OCI-LY3 (cell line): ENCODE measurements at regions not wholly inside any gene's neighbourhood (a gene's known extent, or its start where the extent isn't known, plus 50 kb on each side); places are given as distances from the start of the nearest gene placed in this dataset.

Experiments
- H2AFZ ChIP-seq: fragments of 200-600, 300-600 bp; shearing (Covaris generic); 2 replicates; pipeline ENCODE4 v1.6.0; 2014; ENCODE audit warnings: antibody characterized with exemption, low read depth, low read length
- H3K27ac ChIP-seq: fragments of 200-600, 300-600 bp; sonication (generic); 2 replicates; pipeline ENCODE4 v1.5.1; 2014; ENCODE audit warnings: mild to moderate bottlenecking, low read length, moderate library complexity, mixed read lengths
- H3K27me3 ChIP-seq: fragments of 200-600, 300-600 bp; sonication (generic); 2 replicates; pipeline ENCODE4 v1.6.1; 2014; ENCODE audit warnings: low read depth, low read length, mixed read lengths
- H3K36me3 ChIP-seq: fragments of 200-600, 300-600 bp; sonication (generic); replicated peaks from 2 replicates; pipeline ENCODE3; 2014; ENCODE audit warnings: low read depth, low read length, mixed read lengths
- H3K4me1 ChIP-seq: fragments of 300-600, 200-600 bp; sonication (generic); 2 replicates; pipeline ENCODE4 v1.6.1; 2014; ENCODE audit warnings: low read length, mixed read lengths
- H3K4me2 ChIP-seq: fragments of 200-600, 300-600 bp; sonication (generic); 2 replicates; pipeline ENCODE4 v1.6.1; 2014; ENCODE audit warnings: low read length, mixed read lengths
- H3K4me3 ChIP-seq: fragments of 300-600, 200-600 bp; sonication (generic); 2 replicates; pipeline ENCODE4 v1.5.1; 2014; ENCODE audit warnings: antibody characterized with exemption, mild to moderate bottlenecking, low read length, moderate library complexity
- H3K79me2 ChIP-seq: fragments of 300-600, 200-600 bp; shearing (Covaris generic); 2 replicates; pipeline ENCODE4 v1.6.1; 2014; ENCODE audit warnings: mild to moderate bottlenecking, low read length, mixed read lengths
- H3K9ac ChIP-seq: fragments of 300-600, 200-600 bp; shearing (Covaris generic); 2 replicates; pipeline ENCODE4 v1.6.0; 2014; ENCODE audit warnings: mild to moderate bottlenecking, low read length, moderate library complexity
- H3K9me3 ChIP-seq: fragments of 200-600, 300-600 bp; shearing (Covaris generic); 2 replicates; pipeline ENCODE4 v1.6.1; 2014; ENCODE audit warnings: low read length, mixed read lengths; ENCODE audit not compliant: insufficient read depth
- H4K20me1 ChIP-seq: fragments of 200-600, 300-600 bp; sonication (generic); 2 replicates; pipeline ENCODE4 v1.6.1; 2016; ENCODE audit warnings: low read length, mixed read lengths; ENCODE audit not compliant: insufficient read depth
- EZH2phosphoT487 ChIP-seq: fragments of 200-600 bp; shearing (Covaris generic); IDR thresholded peaks from 2 replicates; pipeline ENCODE4 v1.6.1; 2018; ENCODE audit warnings: antibody characterized with exemption, mixed run types, low read depth
- TF ChIP-seq, protein P1 (sequence below): fragments of 200-600, 300-600 bp; sonication (generic); IDR thresholded peaks from 2 replicates; pipeline ENCODE4 v1.5.1; 2014; ENCODE audit warnings: antibody characterized with exemption, low read length, low read depth

DNA sequence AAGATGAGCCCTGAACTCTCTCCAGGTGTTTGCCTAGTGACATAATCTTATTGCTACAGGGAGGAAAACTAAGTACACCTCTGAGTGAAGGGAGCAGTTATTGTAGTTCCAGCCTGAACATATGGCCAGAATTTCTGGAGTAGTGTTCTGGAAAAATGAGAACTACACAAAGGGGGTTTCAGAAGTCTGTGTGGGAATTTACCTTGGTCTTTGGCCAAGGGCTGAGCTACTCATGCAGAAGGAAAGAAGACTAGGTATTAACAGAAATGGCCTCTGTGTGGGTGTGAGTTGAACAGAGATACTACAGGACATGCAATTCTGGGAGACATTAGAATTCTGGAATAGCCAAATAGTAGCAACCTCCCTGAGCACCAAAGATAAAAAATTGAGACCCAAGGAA lies 1009.7 kb upstream of the GJE1 start:
- H3K4me2 ChIP-seq, result no peak overlapping the region
- H3K79me2 ChIP-seq, result no peaks in the 10 kb centered on the region
- H3K27me3 ChIP-seq, result no peaks in the 10 kb centered on the region
- H4K20me1 ChIP-seq, result no peaks in the 10 kb centered on the region
- H2AFZ ChIP-seq, result no peak overlapping the region
- no peaks in the 10 kb centered on the region for H3K36me3 ChIP-seq
- no peak overlapping the region for H3K4me3 ChIP-seq
- H3K9ac ChIP-seq, result no peak overlapping the region
- TF ChIP-seq, protein P1, sequence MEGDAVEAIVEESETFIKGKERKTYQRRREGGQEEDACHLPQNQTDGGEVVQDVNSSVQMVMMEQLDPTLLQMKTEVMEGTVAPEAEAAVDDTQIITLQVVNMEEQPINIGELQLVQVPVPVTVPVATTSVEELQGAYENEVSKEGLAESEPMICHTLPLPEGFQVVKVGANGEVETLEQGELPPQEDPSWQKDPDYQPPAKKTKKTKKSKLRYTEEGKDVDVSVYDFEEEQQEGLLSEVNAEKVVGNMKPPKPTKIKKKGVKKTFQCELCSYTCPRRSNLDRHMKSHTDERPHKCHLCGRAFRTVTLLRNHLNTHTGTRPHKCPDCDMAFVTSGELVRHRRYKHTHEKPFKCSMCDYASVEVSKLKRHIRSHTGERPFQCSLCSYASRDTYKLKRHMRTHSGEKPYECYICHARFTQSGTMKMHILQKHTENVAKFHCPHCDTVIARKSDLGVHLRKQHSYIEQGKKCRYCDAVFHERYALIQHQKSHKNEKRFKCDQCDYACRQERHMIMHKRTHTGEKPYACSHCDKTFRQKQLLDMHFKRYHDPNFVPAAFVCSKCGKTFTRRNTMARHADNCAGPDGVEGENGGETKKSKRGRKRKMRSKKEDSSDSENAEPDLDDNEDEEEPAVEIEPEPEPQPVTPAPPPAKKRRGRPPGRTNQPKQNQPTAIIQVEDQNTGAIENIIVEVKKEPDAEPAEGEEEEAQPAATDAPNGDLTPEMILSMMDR, result no peak
- no peak for TF ChIP-seq EZH2phosphoT487
- no peak overlapping the region for H3K27ac ChIP-seq
- H3K9me3 ChIP-seq, result no peaks in the 10 kb centered on the region
- H3K4me1 ChIP-seq, result peaks cover 7% of the 10 kb centered on the region; the same call in 1 of the 2 replicates

DNA sequence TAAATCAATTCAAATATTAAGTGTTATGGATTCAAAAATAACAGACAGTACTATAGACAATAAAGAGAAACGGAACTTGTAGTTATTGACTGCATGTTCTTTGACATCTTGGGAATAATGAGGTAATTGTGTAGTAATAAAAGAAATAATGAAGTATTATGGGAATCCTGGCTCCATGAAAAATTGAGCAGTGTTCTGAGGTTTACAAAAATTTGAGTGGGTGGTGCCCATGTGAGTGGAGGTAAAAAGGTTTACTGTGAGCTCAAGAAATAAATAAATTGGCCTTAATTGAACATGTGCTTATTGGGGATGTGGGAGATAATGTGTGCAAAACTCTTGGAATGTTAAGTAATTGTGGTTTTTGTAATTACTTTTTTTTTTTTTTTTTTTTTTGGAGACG lies 1013.7 kb upstream of the GJE1 start:
- Histone ChIP-seq H3K36me3 (no peaks in the 10 kb centered on the region), H3K9ac (no peak overlapping the region), H3K27me3 (no peaks in the 10 kb centered on the region), H3K27ac (no peak overlapping the region), H3K4me1 (peaks cover 7% of the 10 kb centered on the region; the same call in 1 of the 2 replicates), H2AFZ (no peak overlapping the region), H3K4me3 (no peak overlapping the region), H4K20me1 (no peaks in the 10 kb centered on the region), H3K9me3 (no peaks in the 10 kb centered on the region), H3K4me2 (no peak overlapping the region), H3K79me2 (no peaks in the 10 kb centered on the region)
- no peak for TF ChIP-seq EZH2phosphoT487
- TF ChIP-seq, protein P1, result no peak

DNA sequence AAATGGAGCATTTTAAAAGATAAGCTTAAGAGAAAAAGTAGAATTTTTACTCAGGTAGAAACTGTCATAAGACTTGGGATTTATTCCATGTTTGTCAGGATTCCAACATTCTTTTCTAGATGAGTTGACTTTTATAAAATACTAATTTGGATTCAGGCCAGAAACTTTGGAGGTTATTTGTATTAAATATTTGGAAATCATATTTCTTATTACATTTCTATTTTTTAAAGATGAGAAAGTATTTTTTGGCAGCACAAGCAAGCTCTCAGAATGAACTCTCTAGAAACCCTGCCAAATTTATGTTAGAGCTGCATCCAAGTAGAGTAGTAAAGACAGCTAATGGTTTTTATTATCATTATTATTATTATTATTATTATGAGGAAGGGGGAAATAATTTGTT lies 1014.9 kb upstream of the GJE1 start:
- no peak overlapping the region for H3K27ac ChIP-seq

DNA sequence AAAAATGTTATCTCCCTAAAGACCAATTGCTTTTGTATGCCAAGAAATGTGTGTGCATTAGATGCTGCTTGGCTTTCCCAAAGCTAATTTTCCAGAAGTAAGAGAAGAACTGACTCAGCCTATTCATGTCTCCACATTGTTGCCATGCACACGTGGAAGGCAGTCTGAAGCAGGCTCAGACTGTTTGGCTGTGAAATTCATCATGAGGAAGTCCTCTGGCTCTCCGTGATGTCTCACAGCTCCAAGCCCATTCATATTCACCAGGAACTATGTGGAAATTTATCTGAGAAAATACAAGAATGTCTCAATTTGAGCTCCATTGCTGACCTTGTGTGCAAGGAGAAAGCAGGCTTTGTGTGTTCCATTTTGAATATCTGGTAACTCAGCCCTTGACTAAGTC lies 1022.2 kb upstream of the GJE1 start:
- TF ChIP-seq, protein P1, result no peak
- no peak for TF ChIP-seq EZH2phosphoT487
- Histone ChIP-seq H2AFZ (no peak overlapping the region), H3K27ac (no peak overlapping the region), H3K4me1 (no peaks in the 10 kb centered on the region), H3K27me3 (no peaks in the 10 kb centered on the region), H3K79me2 (no peaks in the 10 kb centered on the region), H3K36me3 (no peaks in the 10 kb centered on the region), H3K9ac (no peak overlapping the region), H4K20me1 (no peaks in the 10 kb centered on the region), H3K4me2 (no peak overlapping the region), H3K4me3 (no peak overlapping the region), H3K9me3 (no peaks in the 10 kb centered on the region)

More for the DNA sequence above, 1014.9 kb upstream of the GJE1 start:
- H3K4me3 ChIP-seq, result no peak overlapping the region
- H2AFZ ChIP-seq, result no peak overlapping the region
- H3K27me3 ChIP-seq, result no peaks in the 10 kb centered on the region
- no peaks in the 10 kb centered on the region for H3K9me3 ChIP-seq
- no peaks in the 10 kb centered on the region for H4K20me1 ChIP-seq
- no peaks in the 10 kb centered on the region for H3K4me1 ChIP-seq
- H3K79me2 ChIP-seq, result no peaks in the 10 kb centered on the region
- H3K9ac ChIP-seq, result no peak overlapping the region
- no peak overlapping the region for H3K4me2 ChIP-seq
- no peaks in the 10 kb centered on the region for H3K36me3 ChIP-seq
- TF ChIP-seq, protein P1, result no peak
- no peak for TF ChIP-seq EZH2phosphoT487
